NCI-H345 (cell line): ENCODE measurements at regions not wholly inside any gene's neighbourhood (a gene's known extent, or its start where the extent isn't known, plus 50 kb on each side); places are given as distances from the start of the nearest gene placed in this dataset.

Experiments
- DNase-seq: peaks from one replicate; lab custom pipeline; 2025; lab: John Stamatoyannopoulos, UW

DNA sequence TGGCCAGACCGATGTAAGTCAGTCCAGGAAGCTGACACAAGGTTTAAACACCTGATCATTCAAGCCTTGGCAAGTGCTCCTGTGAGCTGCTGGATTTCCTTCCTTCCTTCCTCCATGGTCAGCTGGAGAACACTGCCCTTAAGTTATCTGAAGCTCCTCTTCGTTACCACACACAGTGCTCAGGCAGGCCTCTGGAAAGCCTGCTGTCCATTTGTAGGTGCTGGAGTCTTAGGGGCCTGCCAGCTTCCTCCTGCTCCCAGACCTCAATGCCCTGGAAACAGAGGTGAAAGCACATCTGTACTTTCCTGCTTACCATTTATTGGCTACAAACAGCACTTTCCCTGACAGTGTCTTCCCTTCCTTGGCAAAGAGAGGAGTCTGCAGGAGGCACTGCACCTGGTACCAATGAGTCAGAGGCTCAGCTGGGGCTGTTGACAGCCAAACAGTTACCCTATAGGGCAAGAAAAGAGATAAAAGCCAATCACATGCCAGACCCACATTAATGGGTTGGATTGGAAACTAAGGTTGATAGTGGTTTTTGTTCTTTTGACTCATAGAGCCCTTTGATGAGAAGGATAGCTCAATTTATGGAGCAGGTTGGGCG is 72.6 kb upstream of the PUM3 start:
- DNase-seq, result no peak

GRCh38 chr9:2913026-2913425 is 69.1 kb upstream of the PUM3 start:
- no peak for DNase-seq

- DNase-seq, result no peak
Measured at GRCh38 chr9:2907411-2907810, 63.5 kb upstream of the PUM3 start.

- no peak for DNase-seq
Measured at GRCh38 chr9:2904242-2904930, 60.5 kb upstream of the PUM3 start.
